Tibial nerve (tissue), 4 donors: ENCODE measurements at regions not wholly inside any gene's neighbourhood (a gene's known extent, or its start where the extent isn't known, plus 50 kb on each side); places are given as distances from the start of the nearest gene placed in this dataset.

Experiments
- EP300 ChIP-seq, 2 donors: sonication (generic); formaldehyde crosslinking; IDR thresholded peaks; one replicate each; pipeline ENCODE4 v1.6.1; 2017; ENCODE audit warnings: antibody characterized with exemption in 2 of 2, mild to moderate bottlenecking in 1 of 2
- POLR2A ChIP-seq, 2 donors: fragments of 450-650 bp; IDR thresholded peaks; one replicate each; pipeline ENCODE4 v1.6.1; 2017; ENCODE audit warnings: antibody characterized with exemption in 2 of 2, mild to moderate bottlenecking in 2 of 2, moderate library complexity in 2 of 2
- TF ChIP-seq, protein P1 (sequence below), 5 experiments: fragments of 200-600 bp in 3 of 5; fragments of 450-650 bp in 2 of 5; sonication (generic) in 3 of 5; IDR thresholded peaks; one replicate each; pipeline ENCODE4 v1.5.1; 2016 to 2019; ENCODE audit warnings: antibody characterized with exemption in 5 of 5, mild to moderate bottlenecking in 3 of 5, moderate library complexity in 2 of 5

DNA sequence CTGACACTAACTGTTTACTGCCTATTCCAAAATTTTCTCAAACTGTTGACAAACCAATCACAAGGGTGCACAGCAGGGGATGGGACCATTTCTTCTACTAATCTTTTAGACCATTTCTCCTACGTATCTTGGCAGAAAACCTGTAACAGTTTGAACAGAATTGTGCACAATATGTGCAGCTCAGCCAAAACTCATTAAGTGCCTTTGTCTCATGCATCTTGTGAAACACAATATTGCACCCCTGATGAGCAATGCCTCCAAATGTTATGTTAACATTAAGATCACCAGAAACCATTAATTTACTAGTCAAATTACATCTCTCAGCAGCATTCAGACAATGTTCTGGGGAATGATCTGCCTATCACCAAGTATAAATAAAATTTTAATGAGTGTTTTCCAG lies 247.5 kb downstream of the NRIP1 start:
- TF ChIP-seq POLR2A (IDR thresholded peaks at IDR 0.05) = no peak
- TF ChIP-seq, protein P1, sequence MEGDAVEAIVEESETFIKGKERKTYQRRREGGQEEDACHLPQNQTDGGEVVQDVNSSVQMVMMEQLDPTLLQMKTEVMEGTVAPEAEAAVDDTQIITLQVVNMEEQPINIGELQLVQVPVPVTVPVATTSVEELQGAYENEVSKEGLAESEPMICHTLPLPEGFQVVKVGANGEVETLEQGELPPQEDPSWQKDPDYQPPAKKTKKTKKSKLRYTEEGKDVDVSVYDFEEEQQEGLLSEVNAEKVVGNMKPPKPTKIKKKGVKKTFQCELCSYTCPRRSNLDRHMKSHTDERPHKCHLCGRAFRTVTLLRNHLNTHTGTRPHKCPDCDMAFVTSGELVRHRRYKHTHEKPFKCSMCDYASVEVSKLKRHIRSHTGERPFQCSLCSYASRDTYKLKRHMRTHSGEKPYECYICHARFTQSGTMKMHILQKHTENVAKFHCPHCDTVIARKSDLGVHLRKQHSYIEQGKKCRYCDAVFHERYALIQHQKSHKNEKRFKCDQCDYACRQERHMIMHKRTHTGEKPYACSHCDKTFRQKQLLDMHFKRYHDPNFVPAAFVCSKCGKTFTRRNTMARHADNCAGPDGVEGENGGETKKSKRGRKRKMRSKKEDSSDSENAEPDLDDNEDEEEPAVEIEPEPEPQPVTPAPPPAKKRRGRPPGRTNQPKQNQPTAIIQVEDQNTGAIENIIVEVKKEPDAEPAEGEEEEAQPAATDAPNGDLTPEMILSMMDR (IDR thresholded peaks at IDR 0.05) = no peak
- no peak for TF ChIP-seq EP300 (IDR thresholded peaks at IDR 0.05)
